SK-N-SH (cell line): ENCODE measurements at regions not wholly inside any gene's neighbourhood (a gene's known extent, or its start where the extent isn't known, plus 50 kb on each side); places are given as distances from the start of the nearest gene placed in this dataset.

Experiments
- CTCF ChIA-PET: fragments of 300-600, 350-600 bp; formaldehyde crosslinking; extraction: SDS; loops from one replicate; lab custom pipeline; 2021; lab: Yijun Ruan, JAX
- POLR2A ChIA-PET: fragments of 350-600 bp; sonication (Branson Sonifier 250); formaldehyde crosslinking; extraction: SDS; loops from one replicate; lab custom pipeline; 2020; ENCODE audit warnings: antibody characterized with exemption, inconsistent platforms; lab: Yijun Ruan, JAX
- DNase-seq: peaks from one replicate; pipeline ENCODE4 v3.0.0; 2012
- H2AFZ ChIP-seq: fragments of 200-600 bp; sonication (generic); 2 replicates; pipeline ENCODE4 v1.8.1; 2016; ENCODE audit warnings: antibody characterized with exemption, mild to moderate bottlenecking, low read depth
- H3F3A ChIP-seq: fragments of 200-600 bp; sonication (generic); replicated peaks from 2 replicates; pipeline ENCODE3; 2016; ENCODE audit warnings: antibody characterized with exemption, mild to moderate bottlenecking; ENCODE audit not compliant: insufficient read depth
- H3K27ac ChIP-seq, 2 experiments: fragments of 200-500 bp in 1 of 2; fragments of 200-600 bp in 1 of 2; sonication (Bioruptor generic) in 1 of 2; sonication (generic), shearing (Covaris generic) in 1 of 2; 2 replicates each; pipeline versions ENCODE4 v1.5.1 to v1.6.1; 2014 to 2016; ENCODE audit warnings: low read depth in 2 of 2, inconsistent platforms in 1 of 2, low read length in 1 of 2, mild to moderate bottlenecking in 1 of 2, mixed read lengths in 1 of 2
- H3K27me3 ChIP-seq: fragments of 200-600 bp; sonication (generic), shearing (Covaris generic); 2 replicates; pipeline ENCODE4 v1.6.1; 2016; ENCODE audit warnings: mixed run types; ENCODE audit not compliant: insufficient read depth
- H3K36me3 ChIP-seq, 2 experiments: fragments of 200-500 bp in 1 of 2; fragments of 200-600 bp in 1 of 2; sonication (Bioruptor generic) in 1 of 2; sonication (generic) in 1 of 2; replicated peaks in 1 of 2; 2 replicates each; pipeline versions ENCODE3 to v1.5.1; 2014 to 2016; ENCODE audit warnings: low read length in 1 of 2, mild to moderate bottlenecking in 1 of 2; ENCODE audit not compliant: insufficient read depth in 2 of 2, control insufficient read depth in 1 of 2
- H3K4me1 ChIP-seq, 2 experiments: fragments of 200-500 bp in 1 of 2; fragments of 200-600 bp in 1 of 2; sonication (Bioruptor generic) in 1 of 2; sonication (generic), shearing (Covaris generic) in 1 of 2; 2 replicates each; pipeline versions ENCODE4 v1.5.1 to v1.6.1; 2014 to 2016; ENCODE audit warnings: low read depth in 1 of 2, low read length in 1 of 2, mixed run types in 1 of 2; ENCODE audit not compliant: insufficient read depth in 2 of 2, control insufficient read depth in 1 of 2
- H3K4me2 ChIP-seq: fragments of 200-600 bp; sonication (generic), shearing (Covaris generic); 2 replicates; pipeline ENCODE4 v1.6.1; 2017; ENCODE audit warnings: mixed run types
- H3K4me3 ChIP-seq, 2 experiments: fragments of 200-500 bp in 1 of 2; fragments of 200-600 bp in 1 of 2; sonication (Bioruptor generic) in 1 of 2; sonication (generic), shearing (Covaris generic) in 1 of 2; 2 replicates each; pipeline versions ENCODE4 v1.5.1 to v1.8.1; 2014 to 2016; ENCODE audit warnings: low read depth in 2 of 2, inconsistent platforms in 1 of 2, low read length in 1 of 2, mild to moderate bottlenecking in 1 of 2, mixed read lengths in 1 of 2, moderate library complexity in 1 of 2
- H3K79me2 ChIP-seq: fragments of 200-600 bp; sonication (generic); 2 replicates; pipeline ENCODE4 v1.8.1; 2017; ENCODE audit warnings: mild to moderate bottlenecking; ENCODE audit not compliant: insufficient read depth
- H3K9ac ChIP-seq: fragments of 200-600 bp; sonication (generic); 2 replicates; pipeline ENCODE4 v1.6.1; 2017; ENCODE audit warnings: mixed run types
- H3K9me2 ChIP-seq: fragments of 200-600 bp; sonication (generic); 2 replicates; pipeline ENCODE4 v1.6.1; 2017; ENCODE audit warnings: mixed run types
- H3K9me3 ChIP-seq: fragments of 200-600 bp; sonication (generic); 2 replicates; pipeline ENCODE4 v1.6.1; 2017; ENCODE audit warnings: mixed run types, mild to moderate bottlenecking, moderate library complexity
- H4K20me1 ChIP-seq: fragments of 200-600 bp; sonication (generic); 2 replicates; pipeline ENCODE4 v1.6.1; 2017; ENCODE audit warnings: mild to moderate bottlenecking, mixed run types; ENCODE audit not compliant: insufficient read depth
- CHD2 ChIP-seq: fragments of 150-350 bp; IDR thresholded peaks from 2 replicates; pipeline ENCODE4 v1.6.1; 2018; ENCODE audit warnings: low read length; ENCODE audit not compliant: partially characterized antibody
- EP300 ChIP-seq, 2 experiments: IDR thresholded peaks; 2 replicates each; pipeline versions ENCODE4 v1.4.0 to v1.6.1; 2012; ENCODE audit warnings: borderline replicate concordance in 1 of 2, low read depth in 1 of 2, low read length in 1 of 2
- FOXM1 ChIP-seq: IDR thresholded peaks from 2 replicates; pipeline ENCODE4 v1.4.0; 2012; ENCODE audit warnings: low read depth, mild to moderate bottlenecking
- GATA2 ChIP-seq: sonication (generic); formaldehyde crosslinking; IDR thresholded peaks from 2 replicates; pipeline ENCODE4 v1.5.0; 2020; ENCODE audit warnings: mild to moderate bottlenecking, missing genetic modification reagents
- MEF2A ChIP-seq: IDR thresholded peaks from 2 replicates; pipeline ENCODE4 v1.4.0; 2012; ENCODE audit warnings: low read depth, borderline replicate concordance
- MXI1 ChIP-seq: IDR thresholded peaks from 2 replicates; pipeline ENCODE4 v1.6.1; 2012; ENCODE audit warnings: mild to moderate bottlenecking, low read depth, low read length, improper control_type of control experiment
- POLR2AphosphoS5 ChIP-seq: IDR thresholded peaks from 2 replicates; pipeline ENCODE4 v1.6.1; 2012; ENCODE audit warnings: low read depth, low read length
- RAD21 ChIP-seq: IDR thresholded peaks from 2 replicates; pipeline ENCODE4 v1.6.1; 2012; ENCODE audit warnings: mild to moderate bottlenecking, low read length
- REST ChIP-seq: IDR thresholded peaks from 2 replicates; pipeline ENCODE4 v1.6.1; 2012; ENCODE audit warnings: mild to moderate bottlenecking, low read depth, low read length, moderate library complexity
- RXRA ChIP-seq: IDR thresholded peaks from 2 replicates; pipeline ENCODE4 v1.4.0; 2012; ENCODE audit warnings: low read depth, mild to moderate bottlenecking, borderline replicate concordance
- SMC3 ChIP-seq: IDR thresholded peaks from 2 replicates; pipeline ENCODE4 v1.6.1; 2012; ENCODE audit warnings: low read depth, low read length, improper control_type of control experiment
- TAF1 ChIP-seq: IDR thresholded peaks from 2 replicates; pipeline ENCODE4 v1.6.1; 2012; ENCODE audit warnings: low read depth, mild to moderate bottlenecking, low read length, moderate library complexity, borderline replicate concordance
- YY1 ChIP-seq: IDR thresholded peaks from 2 replicates; pipeline ENCODE4 v1.4.0; 2012; ENCODE audit warnings: low read depth, mild to moderate bottlenecking
- WGBS: methylation state at CpG from one replicate; pipeline ENCODE4 v1.1.6; 2017; ENCODE audit warnings: low lambda C conversion rate; 5-methylcytosine and 5-hydroxymethylcytosine counted together
- TF ChIP-seq, protein P1 (sequence below): fragments of 150-350 bp; IDR thresholded peaks from 2 replicates; pipeline ENCODE4 v1.6.1; 2017; ENCODE audit warnings: antibody characterized with exemption, low read length, low read depth, borderline replicate concordance
- TF ChIP-seq, protein P2 (sequence below): IDR thresholded peaks from 2 replicates; pipeline ENCODE4 v1.4.0; 2012; ENCODE audit warnings: low read depth
- TF ChIP-seq, protein P3 (sequence below): fragments of 200-600 bp; sonication (generic); IDR thresholded peaks from 2 replicates; pipeline ENCODE4 v1.6.1; 2017; ENCODE audit warnings: antibody characterized with exemption, mild to moderate bottlenecking, moderate library complexity
- TF ChIP-seq, protein P4 (sequence below): fragments of 150-350 bp; IDR thresholded peaks from 2 replicates; pipeline ENCODE4 v1.6.1; 2016; ENCODE audit warnings: mild to moderate bottlenecking, low read depth, low read length

DNA sequence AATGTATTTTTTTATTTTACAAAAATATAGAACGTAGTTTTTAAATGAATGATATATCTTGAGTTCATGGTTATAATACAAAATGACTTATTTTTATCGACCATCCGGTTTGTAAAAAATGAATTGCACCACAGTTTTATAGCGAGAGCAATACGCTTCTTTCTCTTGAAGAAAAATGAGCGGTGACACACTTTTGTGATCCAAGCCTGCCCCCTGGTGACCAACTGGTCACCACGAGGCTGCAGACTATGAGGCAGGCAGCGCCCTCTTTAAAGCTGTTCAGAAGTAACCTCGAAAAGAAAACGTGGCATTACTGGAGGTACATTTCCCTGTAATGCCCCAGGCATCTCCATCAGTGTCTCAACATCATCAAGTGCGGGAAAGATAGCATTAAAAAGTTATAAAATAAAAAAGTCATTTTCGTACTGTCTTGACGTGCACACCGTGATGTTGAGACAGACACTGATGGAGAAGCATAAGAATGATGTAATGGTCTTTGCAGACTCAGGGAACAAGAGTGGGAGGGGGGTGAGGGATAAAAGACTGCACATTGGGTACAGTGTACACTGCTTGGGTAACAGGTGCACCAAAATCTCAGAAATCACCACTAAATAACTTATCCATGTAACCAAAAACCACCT is 734.2 kb upstream of the ADAMTS5 start:
- H3F3A ChIP-seq: no peaks in the 10 kb centered on the region
- no peaks in the 10 kb centered on the region for H3K9me3 ChIP-seq
- peak overlapping the region in 1 of 2 experiments; percentile 44; a peak in 1 of 4 replicates for H3K27ac ChIP-seq
- H3K79me2 ChIP-seq: no peaks in the 10 kb centered on the region
- H3K4me1 ChIP-seq: peaks cover 0 to 2% of the 10 kb centered on the region in 2 experiments; a peak in 2 of 4 replicates
- no peaks in the 10 kb centered on the region for H4K20me1 ChIP-seq
- no peaks in the 10 kb centered on the region for H3K27me3 ChIP-seq
- H3K9me2 ChIP-seq: no peaks in the 10 kb centered on the region
- CTCF ChIA-PET: interaction anchor here (0.6 to 4.2 kb wide), 30 partner anchors 22 to 1043 kb away, joined by 3 to 67 read pairs (median 4); no protein-coding TSS in a partner anchor
- H3K9ac ChIP-seq: no peak overlapping the region
- WGBS: 12% methylated on average over 14 of the region's 14 CpGs
- H3K4me3 ChIP-seq: peak overlapping the region in 1 of 2 experiments; percentile 42; a peak in 1 of 4 replicates
- no peaks in the 10 kb centered on the region for H3K36me3 ChIP-seq
- POLR2A ChIA-PET: interaction anchor here (0.6 to 1.8 kb wide), 2 partner anchors 1027 to 1044 kb away, joined by 3 read pairs; no protein-coding TSS in a partner anchor
- no peak overlapping the region for H2AFZ ChIP-seq
- no peak overlapping the region for H3K4me2 ChIP-seq
- TF ChIP-seq POLR2AphosphoS5 (no peak), GATA2 (CRISPR knock-in tag) (no peak), SMC3 (peak; percentile 98), TAF1 (0 out of 2 replicates have a peak, but pooled peaks have one; percentile 1), MXI1 (peak; percentile 70), EP300 (IDR thresholded peaks at IDR 0.05; ENCODE audit: borderline replicate concordance in 1 of 2, low read depth in 1 of 2, low read length in 1 of 2) (no peak), CHD2 (peak; percentile 36), YY1 (no peak), RAD21 (peak; percentile 97)
- TF ChIP-seq, protein P1, sequence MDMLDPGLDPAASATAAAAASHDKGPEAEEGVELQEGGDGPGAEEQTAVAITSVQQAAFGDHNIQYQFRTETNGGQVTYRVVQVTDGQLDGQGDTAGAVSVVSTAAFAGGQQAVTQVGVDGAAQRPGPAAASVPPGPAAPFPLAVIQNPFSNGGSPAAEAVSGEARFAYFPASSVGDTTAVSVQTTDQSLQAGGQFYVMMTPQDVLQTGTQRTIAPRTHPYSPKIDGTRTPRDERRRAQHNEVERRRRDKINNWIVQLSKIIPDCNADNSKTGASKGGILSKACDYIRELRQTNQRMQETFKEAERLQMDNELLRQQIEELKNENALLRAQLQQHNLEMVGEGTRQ: no peak
- TF ChIP-seq, protein P2, sequence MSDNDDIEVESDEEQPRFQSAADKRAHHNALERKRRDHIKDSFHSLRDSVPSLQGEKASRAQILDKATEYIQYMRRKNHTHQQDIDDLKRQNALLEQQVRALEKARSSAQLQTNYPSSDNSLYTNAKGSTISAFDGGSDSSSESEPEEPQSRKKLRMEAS: peak; percentile 81; the same call in 1 of the 2 replicates
- TF ChIP-seq, protein P3, sequence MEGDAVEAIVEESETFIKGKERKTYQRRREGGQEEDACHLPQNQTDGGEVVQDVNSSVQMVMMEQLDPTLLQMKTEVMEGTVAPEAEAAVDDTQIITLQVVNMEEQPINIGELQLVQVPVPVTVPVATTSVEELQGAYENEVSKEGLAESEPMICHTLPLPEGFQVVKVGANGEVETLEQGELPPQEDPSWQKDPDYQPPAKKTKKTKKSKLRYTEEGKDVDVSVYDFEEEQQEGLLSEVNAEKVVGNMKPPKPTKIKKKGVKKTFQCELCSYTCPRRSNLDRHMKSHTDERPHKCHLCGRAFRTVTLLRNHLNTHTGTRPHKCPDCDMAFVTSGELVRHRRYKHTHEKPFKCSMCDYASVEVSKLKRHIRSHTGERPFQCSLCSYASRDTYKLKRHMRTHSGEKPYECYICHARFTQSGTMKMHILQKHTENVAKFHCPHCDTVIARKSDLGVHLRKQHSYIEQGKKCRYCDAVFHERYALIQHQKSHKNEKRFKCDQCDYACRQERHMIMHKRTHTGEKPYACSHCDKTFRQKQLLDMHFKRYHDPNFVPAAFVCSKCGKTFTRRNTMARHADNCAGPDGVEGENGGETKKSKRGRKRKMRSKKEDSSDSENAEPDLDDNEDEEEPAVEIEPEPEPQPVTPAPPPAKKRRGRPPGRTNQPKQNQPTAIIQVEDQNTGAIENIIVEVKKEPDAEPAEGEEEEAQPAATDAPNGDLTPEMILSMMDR: peak; percentile 86
- peak; percentile 59 for DNase-seq

DNA sequence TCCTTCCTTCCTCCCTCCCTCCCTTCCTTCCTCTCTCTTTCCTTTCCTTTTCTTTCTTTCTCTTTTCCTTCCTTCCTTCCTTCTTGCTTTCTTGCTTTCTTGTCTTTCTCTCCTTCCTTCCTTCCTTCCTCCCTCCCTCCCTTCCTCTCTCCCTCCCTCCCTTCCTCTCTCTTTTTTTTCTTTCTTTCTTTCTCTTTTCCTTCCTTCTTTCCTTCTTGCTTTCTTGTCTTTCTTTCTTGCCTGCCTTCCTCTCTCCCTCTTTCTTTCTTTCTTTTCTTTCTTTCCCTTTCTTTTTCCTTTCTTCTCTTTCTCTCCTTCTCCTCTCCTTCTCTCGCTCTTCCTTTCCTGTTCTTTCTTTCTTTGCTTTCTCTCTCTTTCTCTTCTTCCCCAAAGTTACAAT is 728.4 kb upstream of the ADAMTS5 start:
- H3K9ac ChIP-seq: no peak overlapping the region
- no peaks in the 10 kb centered on the region for H3K27me3 ChIP-seq
- H3K4me3 ChIP-seq: no peak overlapping the region
- H4K20me1 ChIP-seq: no peaks in the 10 kb centered on the region
- no peak overlapping the region; the same call in 1 of the 2 replicates for H2AFZ ChIP-seq
- no peaks in the 10 kb centered on the region; a peak in 1 of 4 replicates for H3K4me1 ChIP-seq
- ChIA-PET POLR2A (no interaction called here), CTCF (interaction anchor here (0.8 to 1.2 kb wide), 2 partner anchors 640 to 845 kb away, joined by 3 to 4 read pairs; no protein-coding TSS in a partner anchor)
- no peak overlapping the region for H3K4me2 ChIP-seq
- no peak overlapping the region for H3K27ac ChIP-seq
- H3K79me2 ChIP-seq: no peaks in the 10 kb centered on the region
- H3K9me3 ChIP-seq: no peaks in the 10 kb centered on the region
- WGBS: 100% methylated on average over 1 of the region's 1 CpG
- no peaks in the 10 kb centered on the region for H3K36me3 ChIP-seq
- no peaks in the 10 kb centered on the region for H3K9me2 ChIP-seq
- no peaks in the 10 kb centered on the region for H3F3A ChIP-seq
- DNase-seq: no peak
- TF ChIP-seq, protein P4, sequence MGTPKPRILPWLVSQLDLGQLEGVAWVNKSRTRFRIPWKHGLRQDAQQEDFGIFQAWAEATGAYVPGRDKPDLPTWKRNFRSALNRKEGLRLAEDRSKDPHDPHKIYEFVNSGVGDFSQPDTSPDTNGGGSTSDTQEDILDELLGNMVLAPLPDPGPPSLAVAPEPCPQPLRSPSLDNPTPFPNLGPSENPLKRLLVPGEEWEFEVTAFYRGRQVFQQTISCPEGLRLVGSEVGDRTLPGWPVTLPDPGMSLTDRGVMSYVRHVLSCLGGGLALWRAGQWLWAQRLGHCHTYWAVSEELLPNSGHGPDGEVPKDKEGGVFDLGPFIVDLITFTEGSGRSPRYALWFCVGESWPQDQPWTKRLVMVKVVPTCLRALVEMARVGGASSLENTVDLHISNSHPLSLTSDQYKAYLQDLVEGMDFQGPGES: no peak
- TF ChIP-seq REST (no peak), RXRA (no peak), FOXM1 (no peak), MEF2A (no peak), CHD2 (no peak)
